ENCODE measurements at regions not wholly inside any gene's neighbourhood (a gene's known extent, or its start where the extent isn't known, plus 50 kb on each side); places are given as distances from the start of the nearest gene placed in this dataset.

DNA sequence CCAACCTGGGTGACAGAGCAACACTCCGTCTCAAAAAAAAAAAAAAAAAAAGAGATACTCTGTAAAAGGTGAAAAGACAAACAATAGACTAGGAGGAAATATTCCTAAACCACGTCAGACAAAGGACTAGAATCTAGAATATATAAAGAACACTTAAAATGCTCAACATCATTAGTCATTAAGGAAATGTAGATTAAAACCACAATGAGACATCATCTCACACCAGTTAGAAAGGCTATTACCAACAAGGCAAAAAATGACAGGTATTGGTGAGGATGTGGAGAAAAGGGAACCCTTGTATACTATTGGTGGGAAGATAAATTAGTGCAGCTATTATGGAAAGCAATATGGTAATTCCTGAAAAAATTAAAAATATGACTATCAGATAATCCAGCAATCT is 903.1 kb upstream of the SOX9 start:
- WGBS (ENCODE audit: insufficient coverage, insufficient read length) = no CpG with 5 or more reads among the region's 2 CpGs
- Histone ChIP-seq H3K4me3 (ENCODE audit: low read length) (no peak overlapping the region), H3K36me3 (ENCODE audit: control insufficient read depth, insufficient read depth, low read length) (no peaks in the 10 kb centered on the region), H3K9me3 (ENCODE audit: control insufficient read depth, insufficient read depth, low read length) (no peaks in the 10 kb centered on the region), H3K27me3 (ENCODE audit: control insufficient read depth, insufficient read depth, low read length) (no peaks in the 10 kb centered on the region), H3K4me1 (ENCODE audit: control insufficient read depth, insufficient read depth, low read length) (no peaks in the 10 kb centered on the region), H3K27ac (ENCODE audit: low read length) (no peak overlapping the region)
- DNase-seq (ENCODE audit: low read depth, low spot score) = no peak

DNA sequence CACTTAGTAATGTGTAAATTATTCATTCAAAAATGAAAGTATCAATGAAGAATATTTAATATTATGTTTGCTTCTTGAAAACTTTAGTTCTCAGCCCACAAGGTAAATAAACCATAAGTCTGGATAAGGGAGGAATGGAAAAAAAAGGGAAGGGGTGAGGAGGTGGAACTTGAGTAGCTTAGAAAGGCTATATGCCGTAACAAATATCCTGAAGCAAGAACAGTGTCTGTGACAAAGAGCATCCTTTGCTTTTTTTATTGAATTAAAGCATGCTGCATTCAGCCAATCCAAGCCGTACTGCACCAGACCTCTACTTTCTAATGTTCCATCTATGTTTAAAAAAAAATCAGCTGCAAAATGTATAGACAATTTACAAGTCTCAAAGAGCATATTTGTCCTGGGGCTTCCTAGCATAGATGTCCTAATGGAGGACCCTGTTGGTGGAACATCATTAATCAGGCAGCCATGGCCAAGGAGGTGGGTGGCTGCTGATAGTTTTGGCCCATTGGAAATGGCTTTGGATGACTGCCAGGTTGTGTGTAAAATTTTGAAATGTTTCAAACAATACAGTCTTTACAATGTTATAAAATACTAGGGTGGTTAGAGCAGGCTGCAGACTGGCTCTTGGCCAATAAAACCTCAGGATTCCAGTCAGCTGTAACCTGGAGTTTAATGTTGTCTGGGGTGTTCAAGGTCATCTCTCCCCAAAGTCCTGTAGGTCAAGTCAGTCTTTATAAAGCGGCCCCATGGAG is 895.8 kb upstream of the SOX9 start:
- Histone ChIP-seq H3K4me3 (ENCODE audit: low read length) (no peak overlapping the region), H3K4me1 (ENCODE audit: control insufficient read depth, insufficient read depth, low read length) (no peaks in the 10 kb centered on the region), H3K9me3 (ENCODE audit: control insufficient read depth, insufficient read depth, low read length) (no peaks in the 10 kb centered on the region), H3K27me3 (ENCODE audit: control insufficient read depth, insufficient read depth, low read length) (no peaks in the 10 kb centered on the region), H3K36me3 (ENCODE audit: control insufficient read depth, insufficient read depth, low read length) (no peaks in the 10 kb centered on the region), H3K27ac (ENCODE audit: low read length) (no peak overlapping the region)
- no CpG with 5 or more reads among the region's 3 CpGs for WGBS (ENCODE audit: insufficient coverage, insufficient read length)
- no peak for DNase-seq (ENCODE audit: low read depth, low spot score)

GRCh38 chr17:71227841-71228240 is 893.0 kb upstream of the SOX9 start:
- H3K27ac ChIP-seq (ENCODE audit: low read length) = no peak overlapping the region
- no peak for DNase-seq (ENCODE audit: low read depth, low spot score)
- no peaks in the 10 kb centered on the region for H3K36me3 ChIP-seq (ENCODE audit: control insufficient read depth, insufficient read depth, low read length)
- no peaks in the 10 kb centered on the region for H3K27me3 ChIP-seq (ENCODE audit: control insufficient read depth, insufficient read depth, low read length)
- no peaks in the 10 kb centered on the region for H3K9me3 ChIP-seq (ENCODE audit: control insufficient read depth, insufficient read depth, low read length)
- WGBS (ENCODE audit: insufficient coverage, insufficient read length) = no CpG with 5 or more reads among the region's 2 CpGs
- H3K4me3 ChIP-seq (ENCODE audit: low read length) = no peak overlapping the region
- no peaks in the 10 kb centered on the region for H3K4me1 ChIP-seq (ENCODE audit: control insufficient read depth, insufficient read depth, low read length)

DNA sequence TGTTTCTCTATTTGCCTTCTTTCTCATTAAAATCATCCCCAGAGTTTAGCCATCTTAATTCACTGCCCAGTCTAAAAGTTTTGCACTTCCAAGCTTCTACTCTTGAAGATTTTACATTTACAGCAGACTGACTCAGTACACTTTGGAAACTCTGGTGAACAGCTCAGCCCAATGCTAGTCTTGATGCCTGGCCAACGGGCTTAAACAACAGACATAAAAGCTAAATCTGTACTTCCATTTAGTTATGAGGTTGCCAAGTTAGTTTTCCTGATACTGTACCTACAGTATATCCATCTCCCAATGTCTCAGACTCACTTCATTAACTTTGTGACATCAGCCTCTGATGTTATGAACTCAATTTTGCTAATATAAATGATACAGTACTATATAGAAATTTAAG is 891.8 kb upstream of the SOX9 start:
- H3K27ac ChIP-seq (ENCODE audit: low read length) = no peak overlapping the region
- WGBS (ENCODE audit: insufficient coverage, insufficient read length) = no CpG with 5 or more reads among the region's 1 CpG

GRCh38 chr17:71232801-71233559 is 887.8 kb upstream of the SOX9 start:
- no CpG with 5 or more reads among the region's 9 CpGs for WGBS (ENCODE audit: insufficient coverage, insufficient read length)
- DNase-seq (ENCODE audit: low read depth, low spot score) = no peak
- H3K9me3 ChIP-seq (ENCODE audit: control insufficient read depth, insufficient read depth, low read length) = no peaks in the 10 kb centered on the region
- H3K27ac ChIP-seq (ENCODE audit: low read length) = no peak overlapping the region
- H3K4me1 ChIP-seq (ENCODE audit: control insufficient read depth, insufficient read depth, low read length) = no peaks in the 10 kb centered on the region
- H3K4me3 ChIP-seq (ENCODE audit: low read length) = no peak overlapping the region
- H3K36me3 ChIP-seq (ENCODE audit: control insufficient read depth, insufficient read depth, low read length) = no peaks in the 10 kb centered on the region
- H3K27me3 ChIP-seq (ENCODE audit: control insufficient read depth, insufficient read depth, low read length) = no peaks in the 10 kb centered on the region

More for the DNA sequence above, 891.8 kb upstream of the SOX9 start:
- no peak for DNase-seq (ENCODE audit: low read depth, low spot score)
- no peaks in the 10 kb centered on the region for H3K27me3 ChIP-seq (ENCODE audit: control insufficient read depth, insufficient read depth, low read length)
- no peaks in the 10 kb centered on the region for H3K4me1 ChIP-seq (ENCODE audit: control insufficient read depth, insufficient read depth, low read length)
- H3K4me3 ChIP-seq (ENCODE audit: low read length) = no peak overlapping the region
- no peaks in the 10 kb centered on the region for H3K36me3 ChIP-seq (ENCODE audit: control insufficient read depth, insufficient read depth, low read length)
- no peaks in the 10 kb centered on the region for H3K9me3 ChIP-seq (ENCODE audit: control insufficient read depth, insufficient read depth, low read length)

- DNase-seq (ENCODE audit: low read depth, low spot score) = no peak
- Histone ChIP-seq H3K27me3 (ENCODE audit: control insufficient read depth, insufficient read depth, low read length) (no peaks in the 10 kb centered on the region), H3K27ac (ENCODE audit: low read length) (no peak overlapping the region), H3K4me1 (ENCODE audit: control insufficient read depth, insufficient read depth, low read length) (no peaks in the 10 kb centered on the region), H3K9me3 (ENCODE audit: control insufficient read depth, insufficient read depth, low read length) (no peaks in the 10 kb centered on the region), H3K36me3 (ENCODE audit: control insufficient read depth, insufficient read depth, low read length) (no peaks in the 10 kb centered on the region), H3K4me3 (ENCODE audit: low read length) (no peak overlapping the region)
- no CpG with 5 or more reads among the region's 7 CpGs for WGBS (ENCODE audit: insufficient coverage, insufficient read length)
Observed at GRCh38 chr17:71234349-71234748, 886.5 kb upstream of the SOX9 start.

DNA sequence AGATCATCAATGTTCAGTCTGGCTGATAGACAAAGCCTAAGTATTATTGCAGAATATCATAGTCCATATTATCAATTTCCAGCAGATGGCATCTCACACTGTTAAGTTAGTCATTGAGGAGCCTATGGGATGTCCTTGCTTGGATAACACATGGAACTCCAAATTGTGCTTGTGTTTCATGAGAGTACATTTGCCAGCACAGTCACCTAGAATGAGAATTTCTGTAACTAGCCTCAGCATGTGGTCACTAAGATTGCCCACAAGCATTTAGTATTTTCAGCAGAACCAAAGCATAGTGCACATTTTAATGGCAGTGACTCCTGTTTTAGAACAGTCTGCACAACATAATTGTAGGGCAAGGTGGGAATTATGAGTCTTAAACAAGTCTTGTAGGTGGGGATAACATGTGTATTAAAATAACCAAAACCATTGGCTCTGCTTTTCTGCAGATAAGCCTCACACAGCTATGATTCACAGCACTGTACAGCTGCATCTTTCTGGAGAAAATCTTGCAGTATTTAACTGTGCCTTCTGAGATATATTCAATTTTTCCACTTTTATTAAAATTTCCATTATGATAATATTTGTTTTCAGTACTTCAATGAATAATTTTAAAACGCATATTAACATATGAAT is 882.8 kb upstream of the SOX9 start:
- H3K9me3 ChIP-seq (ENCODE audit: control insufficient read depth, insufficient read depth, low read length) = no peaks in the 10 kb centered on the region
- no peaks in the 10 kb centered on the region for H3K36me3 ChIP-seq (ENCODE audit: control insufficient read depth, insufficient read depth, low read length)
- no peak overlapping the region for H3K4me3 ChIP-seq (ENCODE audit: low read length)
- no CpG with 5 or more reads among the region's 1 CpG for WGBS (ENCODE audit: insufficient coverage, insufficient read length)
- DNase-seq (ENCODE audit: low read depth, low spot score) = no peak
- H3K27me3 ChIP-seq (ENCODE audit: control insufficient read depth, insufficient read depth, low read length) = no peaks in the 10 kb centered on the region
- H3K4me1 ChIP-seq (ENCODE audit: control insufficient read depth, insufficient read depth, low read length) = no peaks in the 10 kb centered on the region
- no peak overlapping the region for H3K27ac ChIP-seq (ENCODE audit: low read length)

DNA sequence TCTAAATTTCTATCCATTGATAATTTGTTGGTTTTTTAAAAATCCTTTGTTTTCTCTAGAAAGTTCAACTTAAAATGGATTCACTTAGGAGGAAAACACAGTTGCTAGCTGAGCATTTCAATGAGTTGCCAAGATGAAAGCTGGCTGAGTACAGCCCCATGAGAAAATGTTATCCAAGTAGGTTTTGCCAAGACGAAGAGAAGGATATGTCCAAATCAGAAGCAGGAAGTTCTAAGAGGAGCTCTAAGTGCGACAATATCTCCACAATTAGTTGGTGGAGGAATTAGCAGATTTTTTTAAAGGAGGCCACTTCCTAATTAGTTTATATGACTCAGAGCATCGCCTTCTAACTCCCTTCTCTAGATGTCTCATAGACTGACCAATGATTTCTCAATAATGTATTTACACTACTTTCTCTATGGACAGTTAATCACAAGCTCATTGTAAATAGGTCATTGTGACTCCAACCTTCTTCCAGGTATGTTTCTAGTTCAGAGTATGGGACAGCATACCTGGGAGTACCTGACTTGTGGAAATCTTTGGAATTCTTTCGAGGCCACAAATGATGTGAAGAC is 873.3 kb upstream of the SOX9 start:
- Histone ChIP-seq H3K27ac (ENCODE audit: low read length) (no peak overlapping the region), H3K4me1 (ENCODE audit: control insufficient read depth, insufficient read depth, low read length) (no peaks in the 10 kb centered on the region), H3K4me3 (ENCODE audit: low read length) (no peak overlapping the region), H3K36me3 (ENCODE audit: control insufficient read depth, insufficient read depth, low read length) (no peaks in the 10 kb centered on the region), H3K9me3 (ENCODE audit: control insufficient read depth, insufficient read depth, low read length) (no peaks in the 10 kb centered on the region), H3K27me3 (ENCODE audit: control insufficient read depth, insufficient read depth, low read length) (no peaks in the 10 kb centered on the region)
- no peak for DNase-seq (ENCODE audit: low read depth, low spot score)
- WGBS (ENCODE audit: insufficient coverage, insufficient read length) = no CpG with 5 or more reads among the region's 4 CpGs

- no CpG with 5 or more reads among the region's 2 CpGs for whole genome bisulfite sequencing (ENCODE audit: insufficient coverage, insufficient read length)
- H3K4me3 ChIP-seq (ENCODE audit: low read length) = no peak overlapping the region
- no peaks in the 10 kb centered on the region for H3K27me3 ChIP-seq (ENCODE audit: control insufficient read depth, insufficient read depth, low read length)
Observed at GRCh38 chr17:71251276-71251675, 869.5 kb upstream of the SOX9 start.

DNA sequence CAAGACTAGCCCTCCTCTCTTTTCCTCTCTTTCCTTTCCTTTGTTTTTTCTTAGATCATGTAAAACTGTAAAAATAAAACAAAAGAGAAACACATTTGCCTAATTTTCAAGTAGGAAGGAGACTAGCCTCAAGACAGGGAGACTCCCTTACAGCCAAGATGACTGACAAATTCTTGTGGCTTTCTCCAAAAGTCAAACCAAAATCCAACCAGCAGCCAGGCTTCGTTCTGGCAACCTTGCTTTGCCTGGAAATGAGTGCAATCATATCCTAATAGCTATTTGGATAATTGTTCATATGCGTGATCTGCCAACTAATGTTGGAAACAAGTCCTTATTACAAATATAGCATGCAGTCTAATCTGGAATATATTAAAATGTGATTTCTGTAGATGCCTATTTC is 868.9 kb upstream of the SOX9 start:
- Histone ChIP-seq H3K27me3 (ENCODE audit: control insufficient read depth, insufficient read depth, low read length) (no peaks in the 10 kb centered on the region), H3K9me3 (ENCODE audit: control insufficient read depth, insufficient read depth, low read length) (no peaks in the 10 kb centered on the region), H3K36me3 (ENCODE audit: control insufficient read depth, insufficient read depth, low read length) (no peaks in the 10 kb centered on the region), H3K4me1 (ENCODE audit: control insufficient read depth, insufficient read depth, low read length) (no peaks in the 10 kb centered on the region), H3K27ac (ENCODE audit: low read length) (no peak overlapping the region), H3K4me3 (ENCODE audit: low read length) (no peak overlapping the region)
- no CpG with 5 or more reads among the region's 2 CpGs for WGBS (ENCODE audit: insufficient coverage, insufficient read length)
- no peak for DNase-seq (ENCODE audit: low read depth, low spot score)

More at GRCh38 chr17:71251276-71251675, 869.5 kb upstream of the SOX9 start:
- DNase-seq (ENCODE audit: low read depth, low spot score) = no peak
- Histone ChIP-seq H3K36me3 (ENCODE audit: control insufficient read depth, insufficient read depth, low read length) (no peaks in the 10 kb centered on the region), H3K9me3 (ENCODE audit: control insufficient read depth, insufficient read depth, low read length) (no peaks in the 10 kb centered on the region), H3K4me1 (ENCODE audit: control insufficient read depth, insufficient read depth, low read length) (no peaks in the 10 kb centered on the region), H3K27ac (ENCODE audit: low read length) (no peak overlapping the region)

Data from iPS DF 6.9 (cell line).